GM12892 (cell line): ENCODE measurements at regions not wholly inside any gene's neighbourhood (a gene's known extent, or its start where the extent isn't known, plus 50 kb on each side); places are given as distances from the start of the nearest gene placed in this dataset.

Source experiments
- DNase-seq: peaks from one replicate; pipeline ENCODE4 v3.0.0; 2011; ENCODE audit not compliant: insufficient read length
- FAIRE-seq: peaks from 2 replicates; lab custom pipeline; 2011; peaks lifted over from hg19 to GRCh38; lab: Jason Lieb, UNC
- POLR2A ChIP-seq: IDR thresholded peaks from 2 replicates; pipeline ENCODE4 v1.6.1; 2011; ENCODE audit warnings: low read depth, low read length, control low read depth
- POLR2AphosphoS5 ChIP-seq: IDR thresholded peaks from 2 replicates; pipeline ENCODE4 v1.6.1; 2011; ENCODE audit warnings: low read depth, low read length, control low read depth
- TAF1 ChIP-seq: IDR thresholded peaks from 2 replicates; pipeline ENCODE4 v1.6.1; 2011; ENCODE audit warnings: low read depth, mild to moderate bottlenecking, control low read depth, low read length, borderline replicate concordance

- DNase-seq (no peak), FAIRE-seq (no peak)
- TF ChIP-seq POLR2AphosphoS5 (no peak), TAF1 (no peak), POLR2A (no peak)
Observed at GRCh38 chr1:229058111-229058561, 212.8 kb upstream of the RAB4A start.

- FAIRE-seq: no peak
- TF ChIP-seq POLR2AphosphoS5 (no peak), POLR2A (no peak), TAF1 (no peak)
- DNase-seq: no peak
Observed at GRCh38 chr1:229058729-229059128, 212.2 kb upstream of the RAB4A start.

- TF ChIP-seq POLR2AphosphoS5: no peak
- no peak for TF ChIP-seq TAF1
- no peak for TF ChIP-seq POLR2A
- FAIRE-seq (no peak), DNase-seq (no peak)
Observed at GRCh38 chr1:229059671-229060539, 211.0 kb upstream of the RAB4A start.

- FAIRE-seq (no peak), DNase-seq (no peak)
- TF ChIP-seq TAF1: no peak
- TF ChIP-seq POLR2A: no peak
- no peak for TF ChIP-seq POLR2AphosphoS5
Observed at GRCh38 chr1:229062135-229062534, 208.8 kb upstream of the RAB4A start.

- FAIRE-seq (no peak), DNase-seq (no peak)
- no peak for TF ChIP-seq POLR2A
- TF ChIP-seq POLR2AphosphoS5: no peak
- TF ChIP-seq TAF1: no peak
Observed at GRCh38 chr1:229063154-229063773, 207.6 kb upstream of the RAB4A start.

- TF ChIP-seq TAF1: no peak
- no peak for TF ChIP-seq POLR2AphosphoS5
- no peak for TF ChIP-seq POLR2A
- FAIRE-seq: no peak
- no peak for DNase-seq
Observed at GRCh38 chr1:229064320-229065168, 206.4 kb upstream of the RAB4A start.

GRCh38 chr1:229065613-229066012 lies 205.3 kb upstream of the RAB4A start:
- DNase-seq (no peak), FAIRE-seq (no peak)
- no peak for TF ChIP-seq POLR2A

- DNase-seq: no peak
- no peak for FAIRE-seq
- no peak for TF ChIP-seq POLR2A
- TF ChIP-seq TAF1: no peak
- no peak for TF ChIP-seq POLR2AphosphoS5
Observed at GRCh38 chr1:229066591-229066990, 204.3 kb upstream of the RAB4A start.

GRCh38 chr1:229067546-229067945 lies 203.4 kb upstream of the RAB4A start:
- DNase-seq (no peak), FAIRE-seq (no peak)
- TF ChIP-seq POLR2A: no peak
- no peak for TF ChIP-seq TAF1
- no peak for TF ChIP-seq POLR2AphosphoS5

GRCh38 chr1:229068270-229068987 lies 202.5 kb upstream of the RAB4A start:
- FAIRE-seq (no peak), DNase-seq (no peak)
- TF ChIP-seq POLR2AphosphoS5: no peak
- no peak for TF ChIP-seq TAF1
- no peak for TF ChIP-seq POLR2A
